Activated CD8-positive, alpha-beta memory T cell treated with anti-CD3 and anti-CD28 coated beads for 36 hours (primary cell): ENCODE measurements at regions not wholly inside any gene's neighbourhood (a gene's known extent, or its start where the extent isn't known, plus 50 kb on each side); places are given as distances from the start of the nearest gene placed in this dataset.
"Not testable (repeated sequence)": the region's sequence is repeated elsewhere in the genome, so short reads cannot be mapped to it uniquely, and the experiment has no call there.

Experiments
- CTCF ChIA-PET: fragments of 350-600 bp; sonication (Branson Sonifier 250); formaldehyde crosslinking; loops from one replicate; lab custom pipeline; 2021; ENCODE audit warnings: antibody characterized with exemption; lab: Charles Lee
- POLR2A ChIA-PET: fragments of 350-600 bp; sonication (Branson Sonifier 250); formaldehyde crosslinking; loops from one replicate; lab custom pipeline; 2021; ENCODE audit warnings: antibody characterized with exemption; lab: Charles Lee

DNA sequence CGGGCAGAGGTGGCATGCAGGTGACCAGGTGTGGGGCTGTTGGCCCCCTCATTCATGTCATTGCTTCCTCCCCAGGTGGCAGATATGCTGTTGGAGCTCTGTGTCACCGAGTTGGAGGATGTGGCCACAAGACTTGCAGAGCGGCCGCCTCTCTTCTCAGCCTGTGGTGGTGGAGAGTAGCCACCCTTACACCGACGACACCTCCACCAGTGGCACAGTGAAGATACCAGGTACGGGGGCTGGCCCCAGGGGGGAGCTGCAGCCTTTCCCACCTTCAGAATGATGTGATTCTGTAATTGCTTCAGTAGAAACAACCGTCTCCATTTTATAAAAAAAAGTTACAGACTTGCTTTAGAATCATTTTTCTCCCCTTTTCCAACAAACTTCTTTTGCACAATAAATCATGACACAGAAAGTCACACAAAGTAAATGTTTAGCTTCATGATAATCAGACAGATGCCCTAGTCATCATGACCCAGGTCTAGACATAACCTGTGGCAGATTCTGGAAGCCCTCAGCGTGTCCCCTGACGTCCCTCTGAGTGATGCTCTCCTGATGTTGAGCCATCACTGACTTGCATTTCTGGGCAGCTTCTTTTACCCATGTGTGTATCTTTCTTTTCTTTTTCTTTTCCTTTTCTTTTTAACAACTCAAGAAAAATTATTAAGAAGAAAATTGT, 76.0 kb upstream of the FAN1 start:
- ChIA-PET POLR2A (no interaction called here), CTCF (no interaction called here)

DNA sequence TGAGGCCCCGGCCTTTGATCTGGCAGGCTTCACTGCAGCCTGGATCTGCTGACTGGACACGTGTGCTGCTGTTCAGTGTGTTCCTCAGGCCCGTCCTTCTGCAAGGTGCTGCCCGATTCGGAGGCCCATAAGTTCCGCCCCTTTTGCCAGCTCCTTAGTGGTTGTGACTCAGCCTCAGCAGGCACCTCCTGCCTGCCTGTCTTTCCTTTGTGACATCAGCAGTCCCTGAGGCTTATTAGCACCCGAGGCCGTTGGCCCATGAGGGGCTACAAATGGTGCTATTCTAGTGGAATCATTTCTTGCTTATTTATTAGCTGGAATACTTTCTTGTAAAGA, 75.4 kb upstream of the FAN1 start:
- CTCF ChIA-PET, POLR2A ChIA-PET: not testable (repeated sequence)

DNA sequence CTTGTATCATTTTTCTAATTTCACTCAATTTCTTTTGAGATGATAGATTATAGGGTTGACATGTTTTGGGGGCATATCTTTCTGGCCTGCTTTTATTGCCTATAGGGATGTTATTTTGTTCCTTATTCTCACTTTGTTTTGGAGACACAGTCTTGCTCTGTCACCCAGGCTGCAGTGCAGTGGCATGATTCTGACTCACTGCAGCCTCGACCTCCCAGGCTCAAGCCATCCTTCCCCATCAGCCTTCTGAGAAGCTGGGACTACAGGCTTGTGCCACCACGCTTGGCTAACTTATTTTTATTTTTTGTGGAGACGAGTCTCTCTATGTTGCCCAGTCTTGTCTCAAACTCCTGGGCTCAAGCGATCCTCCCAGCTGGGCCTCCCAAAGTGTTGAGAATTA, 72.8 kb upstream of the FAN1 start:
- POLR2A ChIA-PET: no interaction called here
- CTCF ChIA-PET: no interaction called here

DNA sequence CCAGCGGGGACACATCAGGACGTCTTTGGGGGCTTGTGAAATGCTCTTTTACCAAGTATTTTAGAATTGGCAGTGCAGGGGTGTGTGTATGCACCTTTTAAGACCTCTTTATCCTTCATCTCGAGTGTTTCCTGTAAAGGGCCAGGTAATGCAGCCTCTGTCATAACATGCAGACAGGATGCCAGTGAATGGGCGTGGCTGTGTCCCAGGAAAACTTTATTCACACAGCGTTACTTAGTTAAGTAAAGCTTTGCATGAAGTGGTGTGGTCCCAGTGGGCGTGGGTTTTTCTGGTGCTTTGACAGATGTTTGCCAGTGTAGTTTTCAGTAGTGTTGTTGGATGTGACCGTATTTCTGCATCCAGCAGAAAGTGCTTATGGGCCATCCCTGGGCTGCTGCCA, 70.3 kb upstream of the FAN1 start:
- CTCF ChIA-PET, POLR2A ChIA-PET: not testable (repeated sequence)

DNA sequence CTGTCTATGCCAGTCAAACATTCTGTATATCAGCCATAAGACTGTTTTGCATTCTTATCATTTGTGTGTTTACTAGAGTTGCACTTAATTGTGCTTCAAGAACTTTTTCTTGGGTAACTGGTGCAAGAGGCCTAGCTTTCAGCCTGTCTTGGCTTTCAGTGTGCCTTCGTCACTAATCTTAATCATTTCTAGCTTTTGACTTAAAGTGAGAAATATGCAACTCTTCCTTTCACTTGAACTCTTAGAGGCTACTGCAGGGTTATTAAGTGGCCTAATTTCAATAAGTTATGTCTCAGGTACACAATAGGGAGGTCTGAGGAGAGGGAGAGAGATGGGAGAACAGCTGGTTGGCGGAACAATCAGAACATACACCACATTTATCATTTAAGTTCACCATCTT, 62.1 kb upstream of the FAN1 start:
- CTCF ChIA-PET: interaction anchor here (1.1 kb wide), 1 partner anchor 17 kb away, joined by 3 read pairs; no protein-coding TSS in a partner anchor
- POLR2A ChIA-PET: not testable (repeated sequence)

DNA sequence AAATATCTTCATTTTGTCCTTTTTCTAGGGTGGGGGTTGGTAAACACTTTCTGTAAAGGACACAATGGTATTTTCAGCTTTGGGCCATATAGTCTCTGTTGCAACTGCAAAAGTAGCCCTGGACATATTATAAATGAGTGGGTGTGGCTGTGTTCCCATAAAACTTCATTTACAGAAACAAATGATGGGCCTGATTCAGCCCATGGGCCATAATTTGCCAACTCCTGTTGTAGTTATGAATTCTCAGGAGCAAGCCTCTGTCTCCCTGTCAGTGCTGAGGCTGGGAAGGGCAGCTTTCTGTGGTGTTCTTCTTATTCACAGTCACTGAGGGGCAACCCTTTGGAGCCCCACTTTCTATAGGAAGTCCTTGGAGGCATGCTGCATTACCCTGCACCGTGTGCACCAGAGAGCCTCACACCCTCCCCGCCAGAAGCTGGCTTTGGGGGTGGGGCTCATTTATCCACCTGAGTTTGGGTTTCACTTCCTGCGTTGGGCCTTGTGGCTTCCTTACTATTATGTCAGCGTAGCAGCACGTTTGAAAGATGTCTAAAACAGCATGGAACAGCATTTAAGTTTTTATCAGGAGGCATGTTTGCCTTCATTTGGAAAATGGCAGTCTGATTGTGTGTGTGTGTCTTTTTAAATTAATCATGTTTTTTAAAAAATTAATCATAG, 60.8 kb upstream of the FAN1 start:
- POLR2A ChIA-PET, CTCF ChIA-PET: not testable (repeated sequence)

DNA sequence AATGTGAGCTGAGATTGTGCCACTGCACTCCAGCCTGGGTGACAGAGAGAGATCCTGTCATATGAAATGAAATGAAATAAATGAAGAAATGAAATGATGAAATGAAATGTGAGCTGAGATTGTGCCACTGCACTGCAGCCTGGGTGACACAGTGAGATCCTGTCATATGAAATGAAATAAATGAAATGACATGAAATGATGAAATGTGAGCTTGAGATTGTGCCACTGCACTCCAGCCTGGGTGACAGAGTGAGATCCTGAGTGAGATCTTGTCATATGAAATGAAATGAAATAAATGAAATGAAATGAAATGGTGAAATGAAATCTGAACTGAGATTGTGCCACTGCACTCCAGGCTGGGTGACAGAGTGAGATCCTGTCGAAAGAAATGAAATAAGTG, 58.2 kb upstream of the FAN1 start:
- POLR2A ChIA-PET: not testable (repeated sequence)

More for the DNA sequence above, 58.2 kb upstream of the FAN1 start:
- CTCF ChIA-PET: not testable (repeated sequence)
